ENCODE measurements at regions not wholly inside any gene's neighbourhood (a gene's known extent, or its start where the extent isn't known, plus 50 kb on each side); places are given as distances from the start of the nearest gene placed in this dataset.

DNA sequence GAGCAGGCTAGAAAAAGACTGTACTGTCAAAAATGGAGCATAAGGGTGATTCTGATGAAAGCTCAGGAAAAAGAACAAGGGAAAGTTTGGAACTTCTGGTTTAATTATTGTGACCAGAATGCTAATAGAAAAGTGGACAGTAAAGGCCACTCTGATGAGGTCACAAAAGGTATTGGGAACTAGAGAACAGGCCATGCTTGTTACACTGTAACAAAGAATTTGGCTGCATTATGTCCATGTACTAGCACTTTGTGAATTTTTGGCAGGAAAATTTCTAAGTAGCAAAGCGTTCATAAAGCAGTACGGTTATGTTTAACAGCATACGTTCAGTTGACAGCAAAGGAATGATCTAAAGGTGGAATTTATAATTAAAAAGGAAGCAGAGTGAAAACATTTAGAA lies 418.6 kb downstream of the TRIB2 start:
- no peaks in the 10 kb centered on the region for H3K79me2 ChIP-seq (ENCODE audit: control insufficient read depth, low read length)
- H3K4me3 ChIP-seq (ENCODE audit: low read length), result no peak overlapping the region
- H3K36me3 ChIP-seq (ENCODE audit: control insufficient read depth, low read length), result no peaks in the 10 kb centered on the region
- no peak overlapping the region for H3K4me2 ChIP-seq (ENCODE audit: low read length)
- H3K4me1 ChIP-seq (ENCODE audit: control insufficient read depth, low read length), result no peaks in the 10 kb centered on the region
- H3K9me3 ChIP-seq (ENCODE audit: control insufficient read depth, insufficient read depth, low read length), result no peaks in the 10 kb centered on the region
- no peaks in the 10 kb centered on the region for H3K27me3 ChIP-seq (ENCODE audit: control insufficient read depth, low read length)
- no peaks in the 10 kb centered on the region for H4K20me1 ChIP-seq (ENCODE audit: control insufficient read depth, insufficient read depth, low read depth, low read length)
- H3K9me2 ChIP-seq (replicated peaks; ENCODE audit: control insufficient read depth, low read length), result no peaks in the 10 kb centered on the region
- TF ChIP-seq, protein P1, sequence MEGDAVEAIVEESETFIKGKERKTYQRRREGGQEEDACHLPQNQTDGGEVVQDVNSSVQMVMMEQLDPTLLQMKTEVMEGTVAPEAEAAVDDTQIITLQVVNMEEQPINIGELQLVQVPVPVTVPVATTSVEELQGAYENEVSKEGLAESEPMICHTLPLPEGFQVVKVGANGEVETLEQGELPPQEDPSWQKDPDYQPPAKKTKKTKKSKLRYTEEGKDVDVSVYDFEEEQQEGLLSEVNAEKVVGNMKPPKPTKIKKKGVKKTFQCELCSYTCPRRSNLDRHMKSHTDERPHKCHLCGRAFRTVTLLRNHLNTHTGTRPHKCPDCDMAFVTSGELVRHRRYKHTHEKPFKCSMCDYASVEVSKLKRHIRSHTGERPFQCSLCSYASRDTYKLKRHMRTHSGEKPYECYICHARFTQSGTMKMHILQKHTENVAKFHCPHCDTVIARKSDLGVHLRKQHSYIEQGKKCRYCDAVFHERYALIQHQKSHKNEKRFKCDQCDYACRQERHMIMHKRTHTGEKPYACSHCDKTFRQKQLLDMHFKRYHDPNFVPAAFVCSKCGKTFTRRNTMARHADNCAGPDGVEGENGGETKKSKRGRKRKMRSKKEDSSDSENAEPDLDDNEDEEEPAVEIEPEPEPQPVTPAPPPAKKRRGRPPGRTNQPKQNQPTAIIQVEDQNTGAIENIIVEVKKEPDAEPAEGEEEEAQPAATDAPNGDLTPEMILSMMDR (IDR thresholded peaks at IDR 0.05; ENCODE audit: low read depth, low read length, poor library complexity, severe bottlenecking), result no peak
- TF ChIP-seq EZH2phosphoT487 (IDR thresholded peaks at IDR 0.05; ENCODE audit: borderline replicate concordance, low read length), result no peak
- H3K27ac ChIP-seq (ENCODE audit: low read depth, low read length), result no peak overlapping the region
- H3F3A ChIP-seq (ENCODE audit: control insufficient read depth, insufficient read depth), result no peaks in the 10 kb centered on the region

DNA sequence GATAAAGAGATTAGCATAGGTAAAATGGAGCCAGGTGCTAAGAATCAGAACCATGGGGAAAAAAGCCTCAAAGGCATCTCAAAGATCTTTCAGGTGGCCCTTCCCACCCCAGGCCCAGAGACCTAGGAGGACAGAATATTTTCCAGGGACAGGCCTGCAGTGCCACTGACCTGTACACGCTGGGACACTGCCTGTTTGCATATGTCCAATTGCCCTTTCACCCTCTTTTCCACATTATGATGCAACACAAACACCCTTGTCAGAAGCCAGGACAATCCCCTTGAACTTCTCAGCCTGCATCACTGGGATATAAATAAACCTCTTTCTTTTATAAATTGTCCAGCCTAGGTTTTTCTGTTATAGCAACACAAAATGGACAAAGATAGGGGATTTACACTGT lies 419.1 kb downstream of the TRIB2 start:
- no peak overlapping the region for H3K27ac ChIP-seq (ENCODE audit: low read depth, low read length)
- no peaks in the 10 kb centered on the region for H3K79me2 ChIP-seq (ENCODE audit: control insufficient read depth, low read length)
- H3K9me3 ChIP-seq (ENCODE audit: control insufficient read depth, insufficient read depth, low read length), result no peaks in the 10 kb centered on the region
- H3F3A ChIP-seq (ENCODE audit: control insufficient read depth, insufficient read depth), result no peaks in the 10 kb centered on the region
- no peaks in the 10 kb centered on the region for H3K36me3 ChIP-seq (ENCODE audit: control insufficient read depth, low read length)
- no peaks in the 10 kb centered on the region for H4K20me1 ChIP-seq (ENCODE audit: control insufficient read depth, insufficient read depth, low read depth, low read length)
- H3K9me2 ChIP-seq (replicated peaks; ENCODE audit: control insufficient read depth, low read length), result no peaks in the 10 kb centered on the region
- no peak overlapping the region for H3K4me3 ChIP-seq (ENCODE audit: low read length)
- H3K4me2 ChIP-seq (ENCODE audit: low read length), result no peak overlapping the region
- no peaks in the 10 kb centered on the region for H3K4me1 ChIP-seq (ENCODE audit: control insufficient read depth, low read length)
- no peak for TF ChIP-seq EZH2phosphoT487 (IDR thresholded peaks at IDR 0.05; ENCODE audit: borderline replicate concordance, low read length)
- TF ChIP-seq, protein P1 (IDR thresholded peaks at IDR 0.05; ENCODE audit: low read depth, low read length, poor library complexity, severe bottlenecking), result no peak
- H3K27me3 ChIP-seq (ENCODE audit: control insufficient read depth, low read length), result no peaks in the 10 kb centered on the region

DNA sequence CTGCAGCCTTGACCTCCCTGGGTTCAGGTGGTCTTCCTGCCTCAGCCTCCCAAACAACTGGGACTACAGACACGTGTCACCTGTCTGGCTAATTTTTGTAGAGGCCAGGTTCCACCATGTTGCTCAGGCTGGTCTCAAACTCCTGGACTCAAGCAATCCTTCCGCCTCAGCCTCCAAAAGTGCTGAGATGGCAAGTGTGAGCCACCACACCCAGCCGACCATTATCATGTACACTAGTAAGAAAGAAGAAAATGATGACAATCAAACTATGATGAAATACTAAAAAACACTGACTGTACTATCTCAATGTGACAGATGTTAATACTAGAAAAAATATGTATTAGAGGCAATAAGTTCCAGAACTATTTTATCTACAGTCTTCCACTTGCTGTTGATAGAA lies 420.9 kb downstream of the TRIB2 start:
- Histone ChIP-seq H3K27me3 (ENCODE audit: control insufficient read depth, low read length) (no peaks in the 10 kb centered on the region), H3K79me2 (ENCODE audit: control insufficient read depth, low read length) (no peaks in the 10 kb centered on the region), H3K4me3 (ENCODE audit: low read length) (no peak overlapping the region), H4K20me1 (ENCODE audit: control insufficient read depth, insufficient read depth, low read depth, low read length) (no peaks in the 10 kb centered on the region), H3K4me1 (ENCODE audit: control insufficient read depth, low read length) (no peaks in the 10 kb centered on the region), H3K27ac (ENCODE audit: low read depth, low read length) (no peak overlapping the region), H3K9me2 (replicated peaks; ENCODE audit: control insufficient read depth, low read length) (no peaks in the 10 kb centered on the region), H3K9me3 (ENCODE audit: control insufficient read depth, insufficient read depth, low read length) (no peaks in the 10 kb centered on the region), H3K4me2 (ENCODE audit: low read length) (no peak overlapping the region), H3K36me3 (ENCODE audit: control insufficient read depth, low read length) (no peaks in the 10 kb centered on the region), H3F3A (ENCODE audit: control insufficient read depth, insufficient read depth) (no peaks in the 10 kb centered on the region)
- TF ChIP-seq EZH2phosphoT487 (IDR thresholded peaks at IDR 0.05; ENCODE audit: borderline replicate concordance, low read length), result no peak
- TF ChIP-seq, protein P1 (IDR thresholded peaks at IDR 0.05; ENCODE audit: low read depth, low read length, poor library complexity, severe bottlenecking), result no peak

DNA sequence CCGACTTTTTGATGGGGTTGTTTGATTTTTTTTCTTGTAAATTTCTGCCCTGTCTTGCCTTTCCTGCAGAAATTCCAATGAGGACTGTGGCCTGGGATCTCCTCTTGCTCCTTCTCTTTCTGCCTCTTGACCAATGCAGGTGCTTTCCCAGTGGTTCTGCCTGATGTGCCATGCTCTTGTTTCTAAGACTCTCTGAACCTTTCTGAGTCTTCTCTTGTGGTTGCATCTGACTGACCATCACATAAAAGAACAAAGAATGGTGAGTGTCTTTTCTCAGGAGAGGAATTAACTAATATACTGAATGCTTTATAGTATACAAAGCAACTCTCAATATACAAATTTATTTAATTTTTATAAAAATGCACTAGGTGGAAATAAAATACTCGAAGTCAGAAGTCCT lies 424.6 kb downstream of the TRIB2 start:
- H3K4me3 ChIP-seq (ENCODE audit: low read length), result no peak overlapping the region
- H3K79me2 ChIP-seq (ENCODE audit: control insufficient read depth, low read length), result no peaks in the 10 kb centered on the region
- no peaks in the 10 kb centered on the region for H3K4me1 ChIP-seq (ENCODE audit: control insufficient read depth, low read length)
- H3K9me2 ChIP-seq (replicated peaks; ENCODE audit: control insufficient read depth, low read length), result no peaks in the 10 kb centered on the region
- TF ChIP-seq, protein P1 (IDR thresholded peaks at IDR 0.05; ENCODE audit: low read depth, low read length, poor library complexity, severe bottlenecking), result no peak
- no peak for TF ChIP-seq EZH2phosphoT487 (IDR thresholded peaks at IDR 0.05; ENCODE audit: borderline replicate concordance, low read length)
- no peaks in the 10 kb centered on the region for H4K20me1 ChIP-seq (ENCODE audit: control insufficient read depth, insufficient read depth, low read depth, low read length)
- H3K27ac ChIP-seq (ENCODE audit: low read depth, low read length), result no peak overlapping the region
- no peaks in the 10 kb centered on the region for H3K36me3 ChIP-seq (ENCODE audit: control insufficient read depth, low read length)
- H3F3A ChIP-seq (ENCODE audit: control insufficient read depth, insufficient read depth), result no peaks in the 10 kb centered on the region
- no peaks in the 10 kb centered on the region for H3K27me3 ChIP-seq (ENCODE audit: control insufficient read depth, low read length)
- H3K4me2 ChIP-seq (ENCODE audit: low read length), result no peak overlapping the region
- no peaks in the 10 kb centered on the region for H3K9me3 ChIP-seq (ENCODE audit: control insufficient read depth, insufficient read depth, low read length)

Measured in DOHH2 (cell line).